Natural killer cell treated with Interleukin-12 subunit alpha and Interleukin-12 subunit beta and Interleukin-15 and Interleukin-18, amount 100 ng/mL, for 72 hours (primary cell): ENCODE measurements at regions not wholly inside any gene's neighbourhood (a gene's known extent, or its start where the extent isn't known, plus 50 kb on each side); places are given as distances from the start of the nearest gene placed in this dataset.
"Not testable (repeated sequence)": the region's sequence is repeated elsewhere in the genome, so short reads cannot be mapped to it uniquely, and the experiment has no call there.

ENCODE experiments used
- ATAC-seq, 2 donors: fragments of 150-1000 bp; cut with Tn5 transposase in 1 of 2; sonication (Bioruptor Pico), chemical (Tn5 transposase) in 1 of 2; 2 replicates each; pipeline ENCODE4 v1.10.0; 2021
- DNase-seq: peaks from one replicate; pipeline ENCODE4 v3.0.0; 2022; ENCODE audit warnings: low spot score
- H3K27ac Mint-ChIP-seq, 2 donors: 1 replicate in 1 of 2; 2 replicates in 1 of 2; pipeline ENCODE4 v1.8.0; 2022; ENCODE audit warnings: mixed read lengths in 2 of 2, mild to moderate bottlenecking in 1 of 2, moderate library complexity in 1 of 2
- H3K27me3 Mint-ChIP-seq, 2 donors: 1 replicate in 1 of 2; 2 replicates in 1 of 2; pipeline ENCODE4 v1.8.0; 2022; ENCODE audit warnings: mixed read lengths in 2 of 2
- H3K36me3 Mint-ChIP-seq: one replicate; pipeline ENCODE4 v1.8.0; 2022; ENCODE audit warnings: mixed read lengths
- H3K4me1 Mint-ChIP-seq, 2 donors: 1 replicate in 1 of 2; 2 replicates in 1 of 2; pipeline ENCODE4 v1.8.0; 2022; ENCODE audit warnings: low read depth in 2 of 2, mixed read lengths in 2 of 2, mild to moderate bottlenecking in 1 of 2
- H3K4me3 Mint-ChIP-seq: one replicate; pipeline ENCODE4 v1.8.0; 2022; ENCODE audit warnings: mixed read lengths
- H3K9me3 Mint-ChIP-seq: 2 replicates; pipeline ENCODE4 v1.8.0; 2022; ENCODE audit warnings: mixed read lengths

DNA sequence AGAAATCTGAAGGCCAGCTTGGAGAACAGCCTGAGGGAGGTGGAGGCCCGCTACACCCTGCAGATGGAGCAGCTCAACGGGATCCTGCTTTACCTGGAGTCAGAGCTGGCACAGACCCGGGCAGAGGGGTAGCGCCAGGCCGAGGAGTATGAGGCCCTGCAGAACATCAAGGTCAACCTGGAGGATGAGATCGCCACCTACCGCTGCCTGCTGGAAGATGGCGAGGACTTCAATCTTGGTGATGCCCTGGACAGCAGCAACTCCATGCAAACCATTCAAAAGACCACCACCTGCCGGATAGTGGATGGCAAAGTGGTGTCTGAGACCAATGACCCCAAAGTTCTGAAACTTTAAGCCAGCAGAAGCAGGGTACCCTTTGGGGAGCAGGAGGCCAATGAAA, 318.4 kb downstream of the ZFHX3 start:
- Mint-ChIP-seq H3K36me3 (peaks cover 12% of the 10 kb centered on the region), H3K27me3 (peaks cover 3 to 24% of the 10 kb centered on the region in 2 donors)
- DNase-seq, ATAC-seq, H3K4me1 Mint-ChIP-seq, H3K9me3 Mint-ChIP-seq, H3K4me3 Mint-ChIP-seq, H3K27ac Mint-ChIP-seq: not testable (repeated sequence)

DNA sequence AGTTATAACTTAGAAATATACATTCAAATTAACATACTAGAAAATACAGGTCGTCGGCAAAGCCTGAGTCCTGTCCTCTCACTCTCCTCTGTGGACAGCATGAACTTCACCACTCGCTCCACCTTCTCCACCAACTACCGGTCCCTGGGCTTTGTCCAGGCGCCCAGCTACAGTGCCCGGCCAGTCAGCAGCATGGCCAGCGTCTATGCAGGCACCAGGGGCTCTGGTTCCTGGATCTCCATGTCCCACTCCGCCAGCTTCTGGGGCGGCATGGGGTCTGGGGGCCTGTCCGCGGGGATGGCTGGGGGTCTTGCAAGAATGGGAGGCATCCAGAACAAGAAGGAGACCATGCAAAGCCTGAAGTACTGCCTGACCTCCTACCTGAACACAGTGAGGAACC, 319.4 kb downstream of the ZFHX3 start:
- Mint-ChIP-seq H3K27ac (no peak overlapping the region), H3K4me3 (no peak overlapping the region)

DNA sequence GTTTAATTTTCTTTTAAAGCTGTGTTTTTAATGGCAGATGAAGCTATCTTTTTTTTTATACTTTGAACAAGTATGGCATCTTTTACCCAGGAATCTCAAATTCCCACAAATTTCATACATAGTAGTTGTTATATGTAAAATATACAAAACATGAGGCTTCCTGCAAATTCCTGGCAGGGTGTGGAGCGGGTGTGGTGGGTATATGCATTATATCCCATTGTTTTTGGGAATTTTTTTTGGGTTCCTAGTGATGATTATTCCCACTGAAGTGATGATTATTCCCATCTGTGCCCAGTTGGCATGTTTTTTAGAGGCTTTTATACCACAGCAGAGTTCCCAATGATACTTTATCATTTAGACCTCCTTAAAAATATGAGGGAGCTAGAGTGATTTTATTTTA, 320.4 kb downstream of the ZFHX3 start:
- H3K4me3 Mint-ChIP-seq, result no peak overlapping the region
- H3K27me3 Mint-ChIP-seq, result peaks cover 3 to 10% of the 10 kb centered on the region in 2 donors
- no peaks in the 10 kb centered on the region for H3K9me3 Mint-ChIP-seq
- DNase-seq (no peak), ATAC-seq (no peak)
- no peaks in the 10 kb centered on the region for H3K36me3 Mint-ChIP-seq
- H3K27ac Mint-ChIP-seq, result no peak overlapping the region
- no peaks in the 10 kb centered on the region for H3K4me1 Mint-ChIP-seq

More for the DNA sequence above, 319.4 kb downstream of the ZFHX3 start:
- H3K27me3 Mint-ChIP-seq, result peaks cover 3 to 17% of the 10 kb centered on the region in 2 donors
- DNase-seq (no peak), ATAC-seq (no peak)
- peaks cover 5% of the 10 kb centered on the region for H3K36me3 Mint-ChIP-seq
- H3K4me1 Mint-ChIP-seq, result no peaks in the 10 kb centered on the region
- H3K9me3 Mint-ChIP-seq, result no peaks in the 10 kb centered on the region

DNA sequence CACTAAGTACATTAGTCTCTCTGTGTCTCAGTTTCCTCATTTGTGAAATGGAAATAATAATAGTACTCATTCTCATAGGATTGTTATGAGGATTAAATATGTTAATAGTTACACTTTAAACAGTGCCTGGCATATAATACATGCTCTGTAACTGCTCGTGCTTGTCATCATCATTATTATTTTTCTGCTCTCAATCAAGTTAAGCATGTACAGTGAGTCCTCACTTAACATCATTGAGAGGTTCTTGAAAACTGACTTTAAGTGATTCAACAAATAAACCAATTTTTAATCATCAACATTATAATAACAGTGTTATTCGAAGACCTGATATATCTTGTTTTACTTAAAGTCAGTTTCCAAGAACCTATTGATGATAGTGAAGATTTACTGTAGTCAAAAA, 322.3 kb downstream of the ZFHX3 start:
- Mint-ChIP-seq H3K4me3 (no peak overlapping the region), H3K4me1 (no peaks in the 10 kb centered on the region), H3K9me3 (no peaks in the 10 kb centered on the region), H3K36me3 (no peaks in the 10 kb centered on the region), H3K27ac (no peak overlapping the region), H3K27me3 (no peaks in the 10 kb centered on the region)
- ATAC-seq (no peak), DNase-seq (no peak)

DNA sequence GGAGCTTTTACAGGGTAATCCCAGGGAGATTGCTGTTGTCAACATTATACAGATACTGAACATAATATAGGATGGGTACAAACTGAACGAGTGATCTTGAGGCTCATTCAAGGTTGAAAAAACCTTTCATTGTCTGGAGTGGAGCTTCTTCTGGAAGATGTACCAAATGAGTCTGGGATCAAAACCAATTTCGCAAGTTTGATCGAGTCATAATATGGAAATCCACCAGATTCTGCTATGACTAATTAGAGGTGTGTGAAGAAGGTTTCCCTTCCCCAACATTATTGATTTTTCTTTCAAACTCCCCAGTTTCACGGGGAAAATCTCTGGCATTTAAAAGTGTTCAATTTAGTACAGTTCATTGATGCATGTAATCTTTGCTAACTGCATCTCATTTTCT, 324.1 kb downstream of the ZFHX3 start:
- no peak overlapping the region for H3K4me3 Mint-ChIP-seq
- H3K9me3 Mint-ChIP-seq, result no peaks in the 10 kb centered on the region
- no peak for ATAC-seq
- H3K36me3 Mint-ChIP-seq, result no peaks in the 10 kb centered on the region
- H3K27ac Mint-ChIP-seq, result no peak overlapping the region
- H3K4me1 Mint-ChIP-seq, result no peaks in the 10 kb centered on the region
- no peaks in the 10 kb centered on the region for H3K27me3 Mint-ChIP-seq
- DNase-seq, result no peak

DNA sequence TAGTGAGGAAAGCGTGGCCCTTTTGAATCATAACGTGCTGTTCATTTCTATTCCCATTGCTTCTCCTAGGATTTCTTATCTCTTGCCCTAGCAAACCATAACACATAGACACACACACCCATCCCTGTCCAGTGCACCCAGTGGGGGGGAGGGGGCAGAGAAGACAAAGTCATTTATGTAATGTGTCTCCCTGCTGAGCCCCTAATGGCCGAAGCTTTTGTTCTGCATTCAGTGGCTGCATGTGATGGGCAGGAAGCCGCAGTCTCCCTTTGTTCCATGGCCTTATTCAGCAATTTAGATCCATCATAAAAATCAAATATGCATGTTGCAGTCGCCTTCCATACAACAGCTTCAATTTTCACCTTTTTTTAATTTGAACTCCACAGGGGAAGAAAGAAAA, 325.4 kb downstream of the ZFHX3 start:
- Mint-ChIP-seq H3K9me3 (no peaks in the 10 kb centered on the region), H3K36me3 (no peaks in the 10 kb centered on the region), H3K4me1 (no peaks in the 10 kb centered on the region), H3K4me3 (no peak overlapping the region), H3K27me3 (no peaks in the 10 kb centered on the region), H3K27ac (no peak overlapping the region)
- DNase-seq (no peak), ATAC-seq (no peak)

DNA sequence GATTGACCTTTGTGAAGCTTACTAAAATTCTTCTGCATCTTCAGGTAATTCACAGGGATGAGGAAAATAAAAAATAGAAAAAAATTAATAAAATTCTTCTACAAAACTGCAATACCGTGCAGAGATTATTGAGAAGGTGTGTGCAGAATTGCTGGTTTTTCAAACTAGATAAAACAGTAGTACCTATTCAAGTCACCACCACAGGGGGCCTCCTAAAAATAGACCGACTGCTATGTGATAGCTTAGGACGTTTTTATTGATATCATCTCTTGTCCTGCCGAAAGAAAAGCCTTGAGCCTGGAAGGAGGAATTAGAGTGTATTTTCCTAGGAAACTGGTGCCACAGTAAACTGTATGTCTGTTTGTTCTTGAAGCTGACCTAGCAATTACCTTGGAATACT, 325.9 kb downstream of the ZFHX3 start:
- ATAC-seq, result no peak
- no peaks in the 10 kb centered on the region for H3K27me3 Mint-ChIP-seq
- no peaks in the 10 kb centered on the region for H3K36me3 Mint-ChIP-seq
- no peak overlapping the region for H3K27ac Mint-ChIP-seq
- DNase-seq, result no peak
- no peaks in the 10 kb centered on the region for H3K9me3 Mint-ChIP-seq
- H3K4me1 Mint-ChIP-seq, result no peaks in the 10 kb centered on the region
- no peak overlapping the region for H3K4me3 Mint-ChIP-seq

DNA sequence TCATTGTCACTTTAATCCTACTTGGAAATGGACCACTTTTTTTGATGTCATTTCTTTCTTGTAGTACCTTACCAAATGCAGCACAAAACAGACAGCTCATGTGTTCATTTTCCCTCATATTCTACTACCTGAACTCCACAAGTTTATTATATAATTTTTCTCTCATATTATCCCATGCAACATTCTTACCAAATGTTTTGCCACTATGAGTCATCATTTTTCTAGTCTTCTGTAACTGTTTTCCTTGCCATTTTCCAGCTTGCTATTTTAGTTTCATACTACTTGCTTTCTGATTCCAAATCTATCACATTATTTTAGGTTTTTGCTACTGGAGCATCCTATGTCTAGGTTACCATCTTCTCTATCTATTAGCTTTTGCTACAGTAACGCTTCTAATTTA, 332.7 kb downstream of the ZFHX3 start:
- H3K4me3 Mint-ChIP-seq, result no peak overlapping the region
- DNase-seq (no peak), ATAC-seq (no peak)
- H3K9me3 Mint-ChIP-seq, result peaks cover 18% of the 10 kb centered on the region
- H3K27me3 Mint-ChIP-seq, result no peaks in the 10 kb centered on the region
- no peaks in the 10 kb centered on the region for H3K4me1 Mint-ChIP-seq
- no peak overlapping the region for H3K27ac Mint-ChIP-seq
- H3K36me3 Mint-ChIP-seq, result peaks cover 36% of the 10 kb centered on the region

DNA sequence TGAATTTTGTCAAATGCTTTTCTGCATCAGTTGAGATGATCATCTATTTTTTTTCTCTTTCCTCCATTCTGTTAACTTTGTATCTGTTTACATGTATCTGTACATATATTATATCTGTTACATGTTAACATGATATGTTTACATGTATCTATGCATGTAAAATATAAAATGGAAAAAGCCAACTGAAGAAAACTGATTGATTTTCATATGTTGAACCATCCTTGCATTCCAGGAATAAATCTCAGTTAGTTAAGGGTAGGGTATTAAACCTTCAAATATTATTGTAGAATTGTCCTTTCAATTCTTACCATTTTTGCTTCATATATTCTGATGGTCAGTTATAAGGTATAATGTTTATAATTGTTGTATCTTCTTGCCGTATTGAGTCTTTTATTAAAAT, 336.1 kb downstream of the ZFHX3 start:
- no peaks in the 10 kb centered on the region for H3K4me1 Mint-ChIP-seq
- no peak overlapping the region for H3K27ac Mint-ChIP-seq
- no peak overlapping the region for H3K4me3 Mint-ChIP-seq
- H3K36me3 Mint-ChIP-seq, result peaks cover 36% of the 10 kb centered on the region
- peaks cover 18% of the 10 kb centered on the region for H3K9me3 Mint-ChIP-seq
- H3K27me3 Mint-ChIP-seq, result no peaks in the 10 kb centered on the region
- ATAC-seq, result no peak
- DNase-seq, result no peak

DNA sequence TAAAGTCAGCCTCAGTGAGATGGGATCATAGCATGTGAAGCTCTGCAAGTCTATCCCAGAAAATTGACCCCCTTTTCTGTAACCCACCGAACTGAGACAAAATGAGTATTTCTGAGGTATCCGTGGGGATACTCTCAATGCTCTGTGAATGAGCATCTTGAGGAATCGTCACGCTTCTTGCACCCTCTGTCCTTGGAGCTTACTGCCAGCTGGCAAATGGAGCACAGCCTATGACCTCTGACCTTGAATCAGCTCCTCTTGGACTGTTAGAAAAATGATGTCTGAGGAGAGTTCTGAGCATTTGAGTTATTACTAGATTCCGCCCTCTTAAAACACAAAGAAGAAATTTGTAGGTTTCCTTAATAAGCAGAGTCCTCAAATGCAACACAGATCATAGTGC, 342.1 kb downstream of the ZFHX3 start:
- ATAC-seq, result no peak
- DNase-seq, result no peak
- H3K36me3 Mint-ChIP-seq, result peaks cover under 1% of the 10 kb centered on the region
- no peak overlapping the region for H3K27ac Mint-ChIP-seq
- no peak overlapping the region for H3K4me3 Mint-ChIP-seq
- H3K27me3 Mint-ChIP-seq, result peaks cover 0 to 6% of the 10 kb centered on the region in 2 donors
- H3K9me3 Mint-ChIP-seq, result peaks cover 1% of the 10 kb centered on the region
- H3K4me1 Mint-ChIP-seq, result no peaks in the 10 kb centered on the region

DNA sequence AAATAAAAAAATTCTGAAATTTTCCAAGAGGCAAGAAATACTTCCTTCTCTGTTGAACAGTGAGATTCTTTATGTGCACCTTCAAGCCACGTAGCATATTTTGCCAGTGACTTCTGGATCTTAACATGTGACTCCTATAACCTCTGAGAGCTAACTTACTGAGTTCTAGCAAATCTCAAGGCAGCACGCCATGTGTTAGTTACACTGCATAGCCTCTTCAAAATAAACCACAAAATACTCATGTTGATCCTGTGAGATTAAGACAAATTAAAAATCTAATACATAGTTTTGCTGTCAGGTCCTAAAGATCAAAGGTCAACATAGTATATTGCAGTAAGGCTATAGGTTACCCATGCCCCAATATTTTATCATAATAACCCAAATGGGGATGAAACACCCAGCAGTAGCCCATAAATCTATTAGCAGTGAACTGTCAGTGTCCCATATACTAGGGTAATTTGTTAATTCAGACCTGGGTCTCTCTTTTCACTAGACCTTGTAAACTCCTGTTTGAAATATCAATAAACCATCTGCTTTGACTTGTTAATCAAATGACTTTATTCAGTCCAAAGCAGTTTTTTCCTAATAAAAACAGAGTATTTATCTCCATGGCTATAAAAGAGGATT, 343.1 kb downstream of the ZFHX3 start:
- ATAC-seq (no peak), DNase-seq (no peak)
- Mint-ChIP-seq H3K9me3 (no peaks in the 10 kb centered on the region), H3K36me3 (no peaks in the 10 kb centered on the region), H3K27ac (no peak overlapping the region), H3K4me1 (no peaks in the 10 kb centered on the region), H3K4me3 (no peak overlapping the region), H3K27me3 (peaks cover 0 to 6% of the 10 kb centered on the region in 2 donors)

DNA sequence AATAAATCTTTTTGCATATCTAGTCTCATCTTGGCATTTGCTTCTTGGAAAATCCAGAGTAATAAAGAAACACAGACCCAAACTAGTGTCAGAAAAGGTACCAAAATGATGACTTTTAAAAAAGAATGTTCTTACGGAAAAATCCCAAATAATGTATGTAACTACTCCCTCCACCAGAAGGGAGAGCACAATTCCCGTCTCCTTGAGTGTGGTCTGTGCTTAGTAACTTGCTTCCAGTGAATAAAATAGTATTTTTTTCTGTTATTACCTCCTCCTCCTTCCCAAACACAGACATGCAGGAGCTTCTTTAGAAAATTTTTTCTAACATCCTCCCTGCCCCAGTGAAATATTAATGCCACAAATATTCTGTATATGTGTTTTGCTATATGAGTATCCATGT, 358.1 kb downstream of the ZFHX3 start:
- Mint-ChIP-seq H3K36me3 (no peaks in the 10 kb centered on the region), H3K27me3 (peaks cover 4 to 5% of the 10 kb centered on the region in 2 donors), H3K9me3 (no peaks in the 10 kb centered on the region), H3K27ac (no peak overlapping the region), H3K4me1 (no peaks in the 10 kb centered on the region), H3K4me3 (no peak overlapping the region)
- DNase-seq (no peak), ATAC-seq (no peak)

DNA sequence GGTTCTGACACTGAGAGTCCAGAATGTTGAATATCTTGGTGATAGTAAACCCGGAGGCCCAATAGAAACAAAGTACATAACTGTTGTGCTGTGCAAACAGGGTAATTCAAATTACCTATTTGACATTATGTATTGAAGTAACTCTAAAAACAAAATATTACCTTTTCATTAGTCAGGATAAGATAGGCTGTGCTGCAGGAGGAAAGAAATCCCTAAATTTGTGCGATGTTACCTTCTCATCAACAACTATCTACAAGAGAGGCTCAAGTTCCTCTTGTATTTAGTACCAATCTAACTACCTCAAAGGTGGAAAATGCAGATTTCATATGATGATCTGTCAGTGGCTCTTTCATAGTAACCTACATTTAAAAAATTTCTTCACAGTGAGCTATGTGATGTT, 367.2 kb downstream of the ZFHX3 start:
- H3K27me3 Mint-ChIP-seq, result no peaks in the 10 kb centered on the region
- no peaks in the 10 kb centered on the region for H3K9me3 Mint-ChIP-seq
- H3K36me3 Mint-ChIP-seq, result no peaks in the 10 kb centered on the region
- no peak overlapping the region for H3K4me3 Mint-ChIP-seq
- H3K27ac Mint-ChIP-seq, result no peak overlapping the region
- ATAC-seq, result no peak
- no peaks in the 10 kb centered on the region for H3K4me1 Mint-ChIP-seq
- no peak for DNase-seq

DNA sequence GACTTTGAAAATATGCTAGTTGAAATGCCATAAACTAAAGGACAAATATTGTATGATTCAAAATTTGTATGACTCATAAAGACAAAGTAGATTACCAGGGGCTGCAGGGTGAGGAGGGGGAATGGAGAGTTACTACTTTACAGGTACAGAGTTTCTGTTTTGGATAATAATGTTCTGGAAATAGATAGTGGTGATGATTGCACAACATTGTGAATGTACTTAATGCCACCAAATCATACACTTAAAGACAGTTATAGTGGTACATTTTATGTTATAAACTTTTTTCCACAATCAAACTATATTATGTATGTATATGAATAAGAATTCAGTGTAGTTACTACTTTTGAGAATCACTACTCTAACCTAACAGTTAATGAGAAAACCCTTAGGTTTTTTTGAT, 368.1 kb downstream of the ZFHX3 start:
- H3K36me3 Mint-ChIP-seq, result no peaks in the 10 kb centered on the region
- no peaks in the 10 kb centered on the region for H3K27me3 Mint-ChIP-seq
- no peaks in the 10 kb centered on the region for H3K9me3 Mint-ChIP-seq
- DNase-seq (no peak), ATAC-seq (no peak)
- no peak overlapping the region for H3K27ac Mint-ChIP-seq
- no peak overlapping the region for H3K4me3 Mint-ChIP-seq
- no peaks in the 10 kb centered on the region for H3K4me1 Mint-ChIP-seq
